Stimulated activated CD4-positive, alpha-beta T cell treated with anti-CD3 and anti-CD28 coated beads, TNF-alpha, amount 100 ng/mL, for 24 hours (primary cell): ENCODE measurements at regions not wholly inside any gene's neighbourhood (a gene's known extent, or its start where the extent isn't known, plus 50 kb on each side); places are given as distances from the start of the nearest gene placed in this dataset.
"Not testable (repeated sequence)": the region's sequence is repeated elsewhere in the genome, so short reads cannot be mapped to it uniquely, and the experiment has no call there.

Experiments used
- DNase-seq, 3 experiments: peaks; one replicate each; pipeline ENCODE4 v3.0.0-alpha.2; 2020; ENCODE audit warnings: low read depth in 3 of 3

GRCh38 chr2:166643980-166644379 lies 149.9 kb upstream of the SCN7A start:
- no peak for DNase-seq

DNA sequence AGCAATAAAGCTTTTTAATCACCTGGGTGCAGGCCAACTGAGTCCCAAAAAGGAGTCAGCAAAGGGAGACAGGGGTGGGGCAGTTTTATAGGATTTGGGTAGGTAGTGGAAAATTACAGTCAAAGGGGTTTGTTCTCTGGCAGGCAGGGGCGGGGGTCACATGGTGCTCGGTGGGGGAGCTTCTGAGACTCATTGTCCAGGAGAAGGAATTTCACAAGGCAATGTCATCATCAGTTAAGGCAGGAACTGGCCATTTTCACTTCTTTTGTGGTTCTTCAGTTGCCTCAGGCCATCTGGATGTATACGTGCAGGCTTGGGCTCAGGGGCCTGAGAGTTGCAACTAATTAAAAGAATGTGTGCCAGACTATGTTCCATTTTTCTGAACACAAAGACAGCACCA lies 147.5 kb upstream of the SCN7A start:
- DNase-seq: not testable (repeated sequence)

DNA sequence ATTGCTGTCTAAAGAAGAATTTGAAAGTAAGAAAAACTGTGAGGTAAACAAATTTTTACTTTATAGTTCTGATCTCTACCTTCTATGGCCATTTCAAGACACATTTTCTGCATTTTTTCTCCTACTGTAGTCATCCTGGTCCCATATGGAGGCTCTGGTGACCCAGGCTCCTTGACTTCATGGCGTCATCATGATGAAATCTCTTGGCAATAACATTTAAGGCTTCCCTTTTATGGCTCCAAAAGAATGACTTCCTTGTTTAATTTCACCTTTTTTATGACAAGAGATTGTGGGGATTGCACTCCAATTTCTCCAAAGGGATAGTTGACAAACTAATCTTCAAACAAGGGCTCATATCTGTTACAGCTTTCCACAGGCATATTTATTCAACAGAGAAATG lies 143.0 kb upstream of the SCN7A start:
- no peak for DNase-seq

- DNase-seq: no peak
Measured at GRCh38 chr2:166634706-166635105, 140.7 kb upstream of the SCN7A start.

- DNase-seq: no peak
Measured at GRCh38 chr2:166632616-166633015, 138.6 kb upstream of the SCN7A start.

DNA sequence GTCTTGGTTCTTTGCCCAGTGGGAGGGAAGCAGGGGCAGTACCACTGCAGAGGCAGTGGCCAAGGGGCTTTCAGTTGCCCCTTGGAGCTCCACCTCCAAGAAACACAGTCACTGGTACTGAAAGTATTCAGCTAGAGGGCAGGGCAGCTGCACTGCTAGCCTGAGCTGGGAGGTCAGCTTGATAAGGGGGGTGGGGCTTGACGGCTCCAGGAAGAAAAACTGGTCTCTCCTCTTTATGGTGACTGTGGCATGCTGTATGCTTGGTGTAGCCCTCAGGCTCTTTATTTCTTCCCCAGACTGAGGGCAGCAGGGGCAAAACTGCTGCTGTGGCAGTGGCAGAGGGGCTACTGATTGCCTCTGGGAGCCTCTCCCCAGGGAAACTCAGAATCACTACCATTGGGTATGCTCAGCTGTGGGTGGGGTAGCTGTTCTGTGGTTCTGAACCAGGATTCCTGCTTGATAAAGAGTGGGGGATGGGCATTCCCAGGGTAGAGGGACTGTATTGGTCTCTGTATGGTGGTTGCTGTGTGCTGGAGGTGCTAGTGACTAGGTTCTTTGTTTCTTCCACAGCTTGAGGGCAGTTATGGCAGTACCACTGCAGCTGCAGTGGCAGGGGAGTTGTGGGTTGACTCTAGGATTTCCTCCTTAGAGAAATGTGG lies 134.6 kb upstream of the SCN7A start:
- DNase-seq: no peak

DNA sequence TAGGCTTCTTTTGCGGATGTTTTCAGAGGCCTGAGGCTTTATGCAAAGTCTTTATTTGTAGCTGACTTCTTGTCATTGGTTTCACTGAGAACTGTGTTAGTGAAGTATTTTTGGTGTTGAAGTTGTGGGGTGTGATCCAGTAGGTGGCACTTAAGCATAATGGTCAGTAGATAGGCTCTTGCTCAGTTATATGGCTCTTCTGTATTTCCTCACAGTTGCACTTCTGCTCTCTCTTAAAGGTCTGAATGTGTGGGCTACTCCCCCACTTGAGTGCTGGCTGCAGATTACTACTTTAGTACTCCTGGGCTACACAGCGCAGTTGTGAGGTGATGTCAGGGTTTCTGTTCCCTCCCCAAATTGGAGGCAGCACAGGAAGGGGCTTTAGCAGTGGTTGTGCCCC lies 133.8 kb upstream of the SCN7A start:
- DNase-seq: no peak

- no peak for DNase-seq
Measured at GRCh38 chr2:166625670-166626069, 131.6 kb upstream of the SCN7A start.

GRCh38 chr2:166614503-166614902 lies 120.5 kb upstream of the SCN7A start:
- DNase-seq: no peak

GRCh38 chr2:166614029-166614428 lies 120.0 kb upstream of the SCN7A start:
- DNase-seq: no peak

DNA sequence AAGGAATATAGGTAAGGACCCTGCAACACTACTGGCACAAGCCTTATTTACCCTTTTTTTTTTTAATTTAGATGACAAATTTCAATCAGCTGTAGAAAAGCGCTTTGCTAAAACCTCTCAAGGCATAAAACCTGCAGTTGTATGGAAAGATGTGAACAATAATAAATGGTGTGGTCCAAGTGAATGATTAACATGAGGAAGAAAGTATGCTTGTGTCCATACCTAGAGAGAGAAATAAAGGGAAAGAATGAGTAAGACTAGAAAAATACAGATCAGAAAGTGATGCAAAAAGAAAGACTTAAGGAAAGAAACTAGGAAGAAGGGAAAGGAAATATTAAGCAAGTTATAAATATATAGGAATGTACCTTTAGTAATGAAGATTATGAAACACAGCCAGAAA lies 119.2 kb upstream of the SCN7A start:
- DNase-seq: no peak

- DNase-seq: no peak
Measured at GRCh38 chr2:166612214-166612613, 118.2 kb upstream of the SCN7A start.

DNA sequence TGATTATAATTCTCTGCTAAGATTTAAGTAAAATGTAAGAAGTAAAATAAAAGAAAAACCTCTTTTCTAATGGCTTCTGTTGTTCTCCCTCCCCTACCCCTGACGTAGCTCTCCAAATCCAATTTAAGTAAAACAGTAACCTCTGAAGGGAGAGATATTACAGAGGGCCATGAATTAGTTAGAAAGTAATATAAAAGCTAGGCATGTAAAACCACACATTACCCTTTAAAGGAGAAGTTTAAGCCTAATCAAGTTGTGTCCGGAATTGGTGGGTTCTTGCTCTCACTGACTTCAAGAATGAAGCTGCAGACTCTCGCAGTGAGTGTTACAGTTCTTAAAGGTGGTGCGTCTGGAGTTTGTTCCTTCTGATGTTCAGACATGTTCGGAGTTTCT lies 116.9 kb upstream of the SCN7A start:
- no peak for DNase-seq

DNA sequence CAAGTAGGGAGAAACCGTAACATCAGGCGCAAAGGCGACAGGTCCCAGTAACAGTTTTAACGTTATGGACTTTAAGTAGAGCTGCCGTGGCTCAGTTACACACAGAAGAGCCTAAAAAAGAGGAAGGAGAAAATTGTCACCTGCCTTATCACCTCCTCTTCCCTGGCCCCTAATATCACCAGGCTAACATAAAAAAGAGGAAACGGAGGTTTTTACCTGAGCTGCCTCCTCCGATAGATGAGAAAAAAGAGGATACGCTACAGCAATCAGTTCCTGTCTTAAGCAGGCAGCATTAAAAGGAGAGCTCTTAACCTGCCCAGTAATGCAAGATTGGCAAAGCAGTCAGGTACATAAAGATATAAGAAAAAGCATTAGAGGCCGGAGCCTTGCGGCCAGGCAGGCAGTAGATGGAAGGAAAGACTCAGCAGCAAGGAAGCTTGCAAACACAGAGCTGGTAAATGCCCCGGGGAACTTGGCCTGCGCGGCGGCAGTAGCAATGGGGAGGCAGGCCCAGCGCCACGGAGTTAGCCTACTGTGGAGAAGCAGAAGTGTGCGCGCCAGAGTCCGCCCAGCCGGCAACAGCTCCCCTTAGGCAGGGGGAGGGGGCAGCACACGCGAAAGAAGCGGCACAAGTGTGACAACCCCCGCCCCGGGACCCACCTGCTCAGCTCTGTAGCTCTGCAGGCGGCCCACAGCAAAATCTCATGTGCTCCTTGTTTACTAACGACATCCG lies 116.3 kb upstream of the SCN7A start:
- DNase-seq: peak in 1 of 3 experiments; percentile 1

- DNase-seq: no peak
Measured at GRCh38 chr2:166609183-166609959, 115.3 kb upstream of the SCN7A start.

DNA sequence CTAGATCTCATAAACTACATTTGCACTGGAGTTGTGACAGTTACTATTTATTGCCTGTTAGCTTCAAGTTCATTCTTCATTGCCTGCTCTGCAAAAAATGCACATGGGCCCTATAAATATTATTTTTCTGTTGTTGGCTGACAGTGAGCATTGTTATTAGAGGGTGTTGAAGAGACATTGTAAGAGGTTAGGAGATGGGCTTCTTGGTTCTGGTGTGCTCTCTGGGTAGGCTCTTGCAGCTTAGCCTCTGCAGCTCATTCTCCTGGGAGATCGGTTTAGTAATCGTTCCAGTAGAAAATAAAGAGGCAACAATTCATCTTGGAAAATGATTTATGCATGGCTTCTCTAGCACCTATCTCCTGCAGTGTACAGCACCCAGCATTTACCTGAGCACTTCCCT lies 113.8 kb upstream of the SCN7A start:
- DNase-seq: no peak

DNA sequence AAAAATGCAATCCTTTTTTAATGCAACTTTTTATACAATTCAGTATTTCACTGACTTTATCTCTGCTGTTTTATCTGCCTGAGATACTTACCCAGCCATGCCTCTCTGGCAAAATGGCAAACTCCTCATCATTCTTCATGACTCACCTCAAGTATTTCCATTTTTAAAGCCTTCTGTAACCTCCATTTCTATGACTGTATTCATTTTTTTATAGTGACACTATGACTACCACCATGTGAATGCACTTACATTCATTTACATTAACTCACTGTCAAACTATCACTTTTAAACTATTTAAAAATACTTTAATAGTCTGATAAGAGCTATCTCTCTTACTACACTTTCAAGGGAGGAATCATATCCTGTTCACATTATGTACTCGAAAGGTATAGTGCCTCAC lies 99.4 kb upstream of the SCN7A start:
- DNase-seq: no peak

DNA sequence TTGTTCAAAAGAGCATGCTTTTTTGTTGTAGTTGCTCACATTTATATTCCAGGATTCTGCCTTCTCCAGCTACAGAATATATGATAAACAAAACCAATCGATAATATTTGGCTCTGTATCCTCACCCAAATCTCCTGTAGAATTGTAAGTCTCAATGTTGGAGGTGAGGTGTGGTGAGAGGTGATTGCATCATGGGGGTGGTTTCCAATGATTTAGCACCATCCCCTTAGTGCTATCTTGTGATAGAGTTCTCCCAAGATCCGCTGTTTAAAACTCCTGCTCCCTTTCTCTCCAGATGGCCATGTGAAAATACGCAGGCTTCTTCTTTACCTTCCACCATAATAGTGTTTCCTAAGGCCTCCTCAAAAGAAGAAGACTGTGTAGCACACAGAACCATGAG lies 98.7 kb upstream of the SCN7A start:
- no peak for DNase-seq

GRCh38 chr2:166591226-166591625 lies 97.2 kb upstream of the SCN7A start:
- DNase-seq: no peak

GRCh38 chr2:166573391-166573790 lies 79.3 kb upstream of the SCN7A start:
- no peak for DNase-seq

DNA sequence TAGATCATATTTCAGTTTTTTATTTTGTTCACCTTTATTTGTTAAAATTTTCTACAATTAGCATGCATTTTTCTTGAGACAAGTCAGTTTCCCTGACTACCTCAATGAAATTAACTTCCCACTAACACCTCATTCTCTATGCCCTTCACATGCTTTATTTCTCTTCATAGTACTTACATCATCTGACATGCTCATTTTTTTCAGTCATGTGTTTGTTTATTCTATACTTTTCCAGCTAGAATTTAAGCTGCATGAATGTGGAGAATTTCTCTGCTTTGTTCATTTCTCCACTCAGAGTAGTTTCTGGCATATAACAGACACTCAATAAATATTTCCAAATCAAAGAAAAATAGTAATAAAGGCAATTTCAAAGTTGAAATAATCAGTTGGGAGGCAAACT lies 78.9 kb upstream of the SCN7A start:
- DNase-seq: no peak

GRCh38 chr2:166568409-166568808 lies 74.4 kb upstream of the SCN7A start:
- DNase-seq: no peak

DNA sequence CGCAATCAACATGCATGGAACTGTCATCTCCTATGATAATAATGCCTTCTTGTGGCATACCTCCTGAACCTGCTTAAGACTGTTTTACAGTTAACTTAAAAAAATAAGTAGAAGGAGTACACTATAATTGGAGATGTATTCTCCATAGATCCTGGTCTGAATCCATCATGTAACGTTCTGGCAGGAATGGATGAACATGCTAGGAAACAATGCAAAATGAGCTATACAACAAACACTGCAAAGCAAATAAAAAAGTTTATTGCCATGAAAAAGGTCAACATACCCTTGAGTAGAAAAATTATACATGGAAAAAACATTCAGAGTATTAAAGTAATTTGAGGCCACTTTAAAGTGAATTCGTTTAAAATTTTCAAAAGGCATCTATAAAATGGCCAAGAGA lies 71.5 kb upstream of the SCN7A start:
- no peak for DNase-seq
